K562 (cell line): ENCODE measurements at regions not wholly inside any gene's neighbourhood (a gene's known extent, or its start where the extent isn't known, plus 50 kb on each side); places are given as distances from the start of the nearest gene placed in this dataset.

Experiments used
- CC2D1A ChIP-seq: fragments of 450-650 bp; IDR thresholded peaks from 2 replicates; pipeline ENCODE4 v1.6.1; 2017; ENCODE audit warnings: mild to moderate bottlenecking
- EZH2 ChIP-seq: IDR thresholded peaks from 2 replicates; pipeline ENCODE4 v1.6.1; 2012; ENCODE audit warnings: low read depth, mild to moderate bottlenecking, inconsistent platforms, low read length, borderline replicate concordance
- FOXJ3 ChIP-seq: sonication (generic); formaldehyde crosslinking; IDR thresholded peaks from 2 replicates; pipeline ENCODE4 v1.4.0; 2020; ENCODE audit warnings: mild to moderate bottlenecking, missing genetic modification reagents
- GTF2E2 ChIP-seq: fragments of 200-800 bp; sonication (Bioruptor generic); IDR thresholded peaks from 2 replicates; pipeline ENCODE4 v1.6.1; 2016; ENCODE audit warnings: missing genetic modification characterization, missing compliant biosample characterization
- MTA3 ChIP-seq: fragments of 450-650 bp; formaldehyde crosslinking; IDR thresholded peaks from 2 replicates; pipeline ENCODE4 v1.6.1; 2017; ENCODE audit warnings: mild to moderate bottlenecking, borderline replicate concordance
- MXI1 ChIP-seq: IDR thresholded peaks from 2 replicates; pipeline ENCODE4 v1.6.1; 2011; ENCODE audit warnings: low read depth, mild to moderate bottlenecking, improper control_type of control experiment, low read length
- NR2C2 ChIP-seq, 2 experiments: fragments of 200-800 bp in 1 of 2; sonication (Bioruptor generic) in 1 of 2; sonication (generic) in 1 of 2; formaldehyde crosslinking in 1 of 2; IDR thresholded peaks; 2 replicates each; pipeline versions ENCODE4 v1.6.1 to v1.8.0; 2016 to 2022; ENCODE audit warnings: mild to moderate bottlenecking in 1 of 2, missing compliant biosample characterization in 1 of 2, missing genetic modification characterization in 1 of 2, missing genetic modification reagents in 1 of 2
- NR2F6 ChIP-seq: fragments of 450-650 bp; formaldehyde crosslinking; IDR thresholded peaks from 2 replicates; pipeline ENCODE4 v1.4.0; 2020; ENCODE audit warnings: mild to moderate bottlenecking
- NRF1 ChIP-seq, 2 experiments: fragments of 450-650 bp; IDR thresholded peaks in 1 of 2; conservative IDR thresholded peaks in 1 of 2; 2 replicates each; pipeline ENCODE4 v1.6.1; 2014; ENCODE audit warnings: mild to moderate bottlenecking in 2 of 2
- RNF219 ChIP-seq: fragments of 250-450 bp; sonication (Bioruptor Pico); IDR thresholded peaks from 2 replicates; pipeline ENCODE4 v1.5.0; 2022; ENCODE audit warnings: mild to moderate bottlenecking
- USF1 ChIP-seq: sonication (generic); formaldehyde crosslinking; IDR thresholded peaks from 2 replicates; pipeline ENCODE4 v1.9.0; 2022; ENCODE audit warnings: mild to moderate bottlenecking, missing genetic modification reagents
- ZNF197 ChIP-seq: fragments of 200-800 bp; sonication (Bioruptor generic); IDR thresholded peaks from 2 replicates; pipeline ENCODE4 v1.6.1; 2016; ENCODE audit warnings: low read depth, missing genetic modification characterization, missing compliant biosample characterization
- TF ChIP-seq, protein P1 (sequence below): sonication (generic); formaldehyde crosslinking; IDR thresholded peaks from 2 replicates; pipeline ENCODE4 v1.5.0; 2020; ENCODE audit warnings: missing genetic modification reagents
- TF ChIP-seq, protein P2 (sequence below), 3 experiments: IDR thresholded peaks in 2 of 3; conservative IDR thresholded peaks in 1 of 3; 2 replicates each; pipeline ENCODE4 v1.5.1; 2011 to 2012; ENCODE audit warnings: low read length in 3 of 3, mild to moderate bottlenecking in 3 of 3, control low read depth in 2 of 3, improper control_type of control experiment in 1 of 3, inconsistent platforms in 1 of 3, low read depth in 1 of 3, mixed read lengths in 1 of 3, moderate library complexity in 1 of 3; ENCODE audit not compliant: insufficient read depth in 2 of 3

DNA sequence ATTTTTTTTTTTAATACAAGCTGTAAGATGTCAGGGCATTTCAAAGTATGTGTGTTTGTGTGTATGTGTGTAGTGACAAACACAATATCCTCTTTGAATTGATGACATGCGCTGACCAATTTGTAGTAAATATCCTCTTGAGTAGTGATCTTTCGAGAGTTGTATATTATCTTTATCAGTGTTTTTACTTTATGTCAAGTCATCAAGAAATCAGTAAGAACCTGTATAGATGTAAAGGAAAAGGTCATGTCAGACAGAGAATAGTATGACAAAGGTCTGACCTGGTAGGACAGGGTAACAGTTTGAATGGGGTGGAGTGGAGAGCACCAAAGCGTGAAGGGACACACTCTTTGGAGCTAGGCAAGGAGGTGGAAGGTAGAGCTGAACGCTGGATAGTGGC, 1931.4 kb upstream of the CELF4 start:
- TF ChIP-seq USF1 (CRISPR knock-in tag) (no peak), GTF2E2 (tag) (no peak), RNF219 (CRISPR knock-in tag) (no peak), NR2F6 (CRISPR knock-in tag) (no peak), NR2C2 (CRISPR knock-in tag; IDR thresholded peaks at IDR 0.05) (no peak), NR2C2 (tag; IDR thresholded peaks at IDR 0.05) (no peak), NRF1 (conservative IDR thresholded peaks at IDR 0.05 in 1 of 2, IDR thresholded peaks at IDR 0.05 in 1 of 2) (no peak), CC2D1A (no peak), FOXJ3 (no peak), MXI1 (no peak), MTA3 (no peak), ZNF197 (CRISPR knock-in tag) (no peak), EZH2 (no peak)
- TF ChIP-seq, protein P1, sequence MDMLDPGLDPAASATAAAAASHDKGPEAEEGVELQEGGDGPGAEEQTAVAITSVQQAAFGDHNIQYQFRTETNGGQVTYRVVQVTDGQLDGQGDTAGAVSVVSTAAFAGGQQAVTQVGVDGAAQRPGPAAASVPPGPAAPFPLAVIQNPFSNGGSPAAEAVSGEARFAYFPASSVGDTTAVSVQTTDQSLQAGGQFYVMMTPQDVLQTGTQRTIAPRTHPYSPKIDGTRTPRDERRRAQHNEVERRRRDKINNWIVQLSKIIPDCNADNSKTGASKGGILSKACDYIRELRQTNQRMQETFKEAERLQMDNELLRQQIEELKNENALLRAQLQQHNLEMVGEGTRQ (CRISPR knock-in tag) = no peak
- TF ChIP-seq, protein P2, sequence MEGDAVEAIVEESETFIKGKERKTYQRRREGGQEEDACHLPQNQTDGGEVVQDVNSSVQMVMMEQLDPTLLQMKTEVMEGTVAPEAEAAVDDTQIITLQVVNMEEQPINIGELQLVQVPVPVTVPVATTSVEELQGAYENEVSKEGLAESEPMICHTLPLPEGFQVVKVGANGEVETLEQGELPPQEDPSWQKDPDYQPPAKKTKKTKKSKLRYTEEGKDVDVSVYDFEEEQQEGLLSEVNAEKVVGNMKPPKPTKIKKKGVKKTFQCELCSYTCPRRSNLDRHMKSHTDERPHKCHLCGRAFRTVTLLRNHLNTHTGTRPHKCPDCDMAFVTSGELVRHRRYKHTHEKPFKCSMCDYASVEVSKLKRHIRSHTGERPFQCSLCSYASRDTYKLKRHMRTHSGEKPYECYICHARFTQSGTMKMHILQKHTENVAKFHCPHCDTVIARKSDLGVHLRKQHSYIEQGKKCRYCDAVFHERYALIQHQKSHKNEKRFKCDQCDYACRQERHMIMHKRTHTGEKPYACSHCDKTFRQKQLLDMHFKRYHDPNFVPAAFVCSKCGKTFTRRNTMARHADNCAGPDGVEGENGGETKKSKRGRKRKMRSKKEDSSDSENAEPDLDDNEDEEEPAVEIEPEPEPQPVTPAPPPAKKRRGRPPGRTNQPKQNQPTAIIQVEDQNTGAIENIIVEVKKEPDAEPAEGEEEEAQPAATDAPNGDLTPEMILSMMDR (IDR thresholded peaks at IDR 0.05 in 2 of 3, conservative IDR thresholded peaks at IDR 0.05 in 1 of 3; ENCODE audit: insufficient read depth in 2 of 3, low read depth in 1 of 3, low read length in 3 of 3) = no peak
